ENCODE measurements at regions not wholly inside any gene's neighbourhood (a gene's known extent, or its start where the extent isn't known, plus 50 kb on each side); places are given as distances from the start of the nearest gene placed in this dataset.

GRCh38 chr4:81667539-81667938 is 195.8 kb upstream of the RASGEF1B start:
- no peaks in the 10 kb centered on the region for H4K20me1 ChIP-seq (ENCODE audit: insufficient read depth, low read length)
- no peak overlapping the region for H3K9ac ChIP-seq (ENCODE audit: low read length)
- no peak overlapping the region for H2AFZ ChIP-seq (ENCODE audit: low read length)
- H3F3A ChIP-seq (ENCODE audit: insufficient read depth, low read length) = no peaks in the 10 kb centered on the region
- no peaks in the 10 kb centered on the region for H3K79me2 ChIP-seq (ENCODE audit: insufficient read depth, low read length)
- no peak for TF ChIP-seq EZH2 (IDR thresholded peaks at IDR 0.05; ENCODE audit: borderline replicate concordance, low read length)
- no peak for TF ChIP-seq CTCF (IDR thresholded peaks at IDR 0.05; ENCODE audit: low read length)
- no peaks in the 10 kb centered on the region for H3K9me3 ChIP-seq (ENCODE audit: low read length)
- H3K27me3 ChIP-seq (ENCODE audit: insufficient read depth, low read length) = no peaks in the 10 kb centered on the region
- no peak overlapping the region for H3K4me2 ChIP-seq (ENCODE audit: low read length)
- H3K4me1 ChIP-seq (ENCODE audit: insufficient read depth, low read length, severe bottlenecking) = peaks cover 17% of the 10 kb centered on the region
- H3K36me3 ChIP-seq (ENCODE audit: insufficient read depth, low read length) = no peaks in the 10 kb centered on the region
- no peaks in the 10 kb centered on the region for H3K9me2 ChIP-seq (ENCODE audit: low read depth, low read length)
- no peak overlapping the region for H3K27ac ChIP-seq (ENCODE audit: low read depth, low read length, poor library complexity, severe bottlenecking)
- H3K4me3 ChIP-seq (ENCODE audit: low read depth, low read length, poor library complexity, severe bottlenecking) = no peak overlapping the region

GRCh38 chr4:81666491-81666890 is 194.8 kb upstream of the RASGEF1B start:
- Histone ChIP-seq H3K27ac (ENCODE audit: low read depth, low read length, poor library complexity, severe bottlenecking) (no peak overlapping the region), H3K79me2 (ENCODE audit: insufficient read depth, low read length) (no peaks in the 10 kb centered on the region), H3K4me2 (ENCODE audit: low read length) (no peak overlapping the region), H4K20me1 (ENCODE audit: insufficient read depth, low read length) (no peaks in the 10 kb centered on the region), H3K27me3 (ENCODE audit: insufficient read depth, low read length) (no peaks in the 10 kb centered on the region), H3K9me2 (ENCODE audit: low read depth, low read length) (no peaks in the 10 kb centered on the region), H3K9ac (ENCODE audit: low read length) (no peak overlapping the region), H2AFZ (ENCODE audit: low read length) (no peak overlapping the region), H3K36me3 (ENCODE audit: insufficient read depth, low read length) (no peaks in the 10 kb centered on the region), H3K4me1 (ENCODE audit: insufficient read depth, low read length, severe bottlenecking) (peaks cover 17% of the 10 kb centered on the region), H3K9me3 (ENCODE audit: low read length) (no peaks in the 10 kb centered on the region), H3K4me3 (ENCODE audit: low read depth, low read length, poor library complexity, severe bottlenecking) (no peak overlapping the region), H3F3A (ENCODE audit: insufficient read depth, low read length) (no peaks in the 10 kb centered on the region)
- no peak for TF ChIP-seq EZH2 (IDR thresholded peaks at IDR 0.05; ENCODE audit: borderline replicate concordance, low read length)
- TF ChIP-seq CTCF (IDR thresholded peaks at IDR 0.05; ENCODE audit: low read length) = no peak

- H3K9ac ChIP-seq (ENCODE audit: low read length) = no peak overlapping the region
- no peaks in the 10 kb centered on the region for H3K27me3 ChIP-seq (ENCODE audit: insufficient read depth, low read length)
- no peak for TF ChIP-seq EZH2 (IDR thresholded peaks at IDR 0.05; ENCODE audit: borderline replicate concordance, low read length)
- no peak for TF ChIP-seq CTCF (IDR thresholded peaks at IDR 0.05; ENCODE audit: low read length)
- no peaks in the 10 kb centered on the region for H3K9me2 ChIP-seq (ENCODE audit: low read depth, low read length)
- no peak overlapping the region for H3K27ac ChIP-seq (ENCODE audit: low read depth, low read length, poor library complexity, severe bottlenecking)
- H3K36me3 ChIP-seq (ENCODE audit: insufficient read depth, low read length) = no peaks in the 10 kb centered on the region
- no peak overlapping the region for H3K4me2 ChIP-seq (ENCODE audit: low read length)
- no peaks in the 10 kb centered on the region for H3K79me2 ChIP-seq (ENCODE audit: insufficient read depth, low read length)
- no peak overlapping the region for H3K4me3 ChIP-seq (ENCODE audit: low read depth, low read length, poor library complexity, severe bottlenecking)
- no peak overlapping the region for H2AFZ ChIP-seq (ENCODE audit: low read length)
- no peaks in the 10 kb centered on the region for H4K20me1 ChIP-seq (ENCODE audit: insufficient read depth, low read length)
- no peaks in the 10 kb centered on the region for H3F3A ChIP-seq (ENCODE audit: insufficient read depth, low read length)
- peaks cover 17% of the 10 kb centered on the region for H3K4me1 ChIP-seq (ENCODE audit: insufficient read depth, low read length, severe bottlenecking)
- H3K9me3 ChIP-seq (ENCODE audit: low read length) = no peaks in the 10 kb centered on the region
These were observed 193.9 kb upstream of the RASGEF1B start for GRCh38 chr4:81665649-81666048.

Data from OCI-LY1 (cell line).